ENCODE measurements at regions not wholly inside any gene's neighbourhood (a gene's known extent, or its start where the extent isn't known, plus 50 kb on each side); places are given as distances from the start of the nearest gene placed in this dataset.
"Not testable (repeated sequence)": the region's sequence is repeated elsewhere in the genome, so short reads cannot be mapped to it uniquely, and the experiment has no call there.

GRCh38 chr7:66464059-66464458 is 164.6 kb upstream of the KCTD7 start:
- in situ Hi-C loops (cut with HindIII; ENCODE audit: low pct_unique_long_range_greater_than_20kb, low sequenced_read_pairs) = no loop called here
- no peak for TF ChIP-seq JUND (IDR thresholded peaks at IDR 0.05; ENCODE audit: low read depth)
- no peak for DNase-seq (ENCODE audit: low read depth in 1 of 2, low spot score in 1 of 2)

DNA sequence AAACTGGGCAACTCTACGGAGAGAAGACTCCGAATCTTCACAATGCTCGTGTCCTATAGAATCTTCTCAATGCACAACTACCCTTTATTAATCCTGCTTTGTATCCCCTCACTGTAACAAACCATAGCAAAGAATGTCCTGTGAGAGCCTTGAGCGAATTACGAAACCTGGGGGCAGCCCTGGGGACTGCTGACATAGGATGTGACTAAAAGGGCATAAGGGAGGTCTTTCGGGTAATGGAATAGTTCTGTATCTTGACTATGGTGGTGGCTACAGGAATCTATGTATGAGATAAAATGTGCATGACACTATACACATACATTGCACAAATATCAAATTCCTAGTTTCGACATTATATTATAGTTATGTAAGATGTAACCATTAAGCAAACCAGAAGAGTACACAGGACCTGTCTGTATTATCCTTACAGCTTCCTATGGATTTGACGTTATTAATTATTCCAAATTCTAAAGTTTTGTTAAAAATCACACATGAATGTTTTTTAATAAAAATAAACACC is 162.5 kb upstream of the KCTD7 start:
- TF ChIP-seq JUND (IDR thresholded peaks at IDR 0.05; ENCODE audit: low read depth) = no peak
- no peak for DNase-seq (ENCODE audit: low read depth in 1 of 2, low spot score in 1 of 2)
- in situ Hi-C loops (cut with HindIII; ENCODE audit: low pct_unique_long_range_greater_than_20kb, low sequenced_read_pairs) = no loop called here

- in situ Hi-C loops (cut with HindIII; ENCODE audit: low pct_unique_long_range_greater_than_20kb, low sequenced_read_pairs) = no loop called here
- DNase-seq (ENCODE audit: low read depth in 1 of 2, low spot score in 1 of 2) = no peak
- TF ChIP-seq JUND (IDR thresholded peaks at IDR 0.05; ENCODE audit: low read depth) = no peak
Measured at GRCh38 chr7:66467887-66468286, 160.8 kb upstream of the KCTD7 start.

DNA sequence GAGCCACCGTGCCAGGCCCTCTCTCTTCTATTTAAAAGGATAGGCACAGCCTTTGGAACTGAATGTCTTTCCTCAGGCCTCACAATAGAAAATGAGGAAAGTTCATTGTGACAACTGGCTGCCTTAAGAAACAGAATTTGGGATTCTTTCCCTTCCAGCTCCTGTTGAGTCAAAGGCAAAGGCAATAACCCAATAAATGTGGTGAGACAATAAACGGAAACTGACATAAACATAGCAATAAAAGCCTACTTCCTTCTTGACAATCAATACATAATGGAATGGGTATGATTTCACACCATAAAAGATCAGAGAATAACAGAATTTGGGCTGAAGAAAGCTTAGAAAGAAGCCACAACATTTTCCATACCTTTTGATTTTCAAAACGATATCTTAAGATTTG is 155.6 kb upstream of the KCTD7 start:
- in situ Hi-C loops (cut with HindIII; ENCODE audit: low pct_unique_long_range_greater_than_20kb, low sequenced_read_pairs) = not testable (repeated sequence)

GRCh38 chr7:66474441-66474840 is 154.2 kb upstream of the KCTD7 start:
- in situ Hi-C loops (cut with HindIII; ENCODE audit: low pct_unique_long_range_greater_than_20kb, low sequenced_read_pairs) = no loop called here
- DNase-seq (ENCODE audit: low read depth in 1 of 2, low spot score in 1 of 2) = no peak
- no peak for TF ChIP-seq JUND (IDR thresholded peaks at IDR 0.05; ENCODE audit: low read depth)

More for the DNA sequence above, 155.6 kb upstream of the KCTD7 start:
- DNase-seq (ENCODE audit: low read depth in 1 of 2, low spot score in 1 of 2) = not testable (repeated sequence)

GRCh38 chr7:66476056-66476455 is 152.6 kb upstream of the KCTD7 start:
- DNase-seq (ENCODE audit: low read depth in 1 of 2, low spot score in 1 of 2); in situ Hi-C loops (cut with HindIII; ENCODE audit: low pct_unique_long_range_greater_than_20kb, low sequenced_read_pairs): not testable (repeated sequence)

DNA sequence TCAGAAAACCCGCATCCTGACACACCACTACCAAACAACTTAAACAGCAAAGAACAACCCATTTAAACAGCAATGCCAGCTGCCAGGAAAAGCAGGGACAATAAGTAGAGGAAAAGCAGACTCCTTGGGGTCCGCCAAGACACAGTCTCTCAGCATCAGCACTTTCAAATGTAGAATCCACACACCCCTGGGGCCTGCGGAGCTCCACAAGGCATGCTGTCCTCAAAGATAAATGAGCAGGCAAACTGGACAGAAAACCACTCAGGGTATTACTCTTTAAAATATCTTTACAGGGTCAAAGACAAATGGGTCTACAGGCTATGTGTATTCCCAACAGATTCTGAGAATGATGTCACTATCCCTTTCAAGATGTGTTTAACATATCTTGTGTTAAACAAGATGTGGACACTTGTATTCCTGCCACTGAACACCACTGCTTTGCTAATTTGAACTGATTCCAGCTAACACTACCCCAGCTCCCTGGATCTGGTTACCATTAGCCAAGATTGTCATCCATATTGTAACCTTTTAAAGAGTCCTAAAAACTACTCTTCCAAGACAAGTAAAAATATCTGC is 150.8 kb upstream of the KCTD7 start:
- DNase-seq (ENCODE audit: low read depth in 1 of 2, low spot score in 1 of 2); in situ Hi-C loops (cut with HindIII; ENCODE audit: low pct_unique_long_range_greater_than_20kb, low sequenced_read_pairs): not testable (repeated sequence)

- DNase-seq (ENCODE audit: low read depth in 1 of 2, low spot score in 1 of 2); in situ Hi-C loops (cut with HindIII; ENCODE audit: low pct_unique_long_range_greater_than_20kb, low sequenced_read_pairs): not testable (repeated sequence)
Measured at GRCh38 chr7:66481229-66481628, 147.5 kb upstream of the KCTD7 start.

DNA sequence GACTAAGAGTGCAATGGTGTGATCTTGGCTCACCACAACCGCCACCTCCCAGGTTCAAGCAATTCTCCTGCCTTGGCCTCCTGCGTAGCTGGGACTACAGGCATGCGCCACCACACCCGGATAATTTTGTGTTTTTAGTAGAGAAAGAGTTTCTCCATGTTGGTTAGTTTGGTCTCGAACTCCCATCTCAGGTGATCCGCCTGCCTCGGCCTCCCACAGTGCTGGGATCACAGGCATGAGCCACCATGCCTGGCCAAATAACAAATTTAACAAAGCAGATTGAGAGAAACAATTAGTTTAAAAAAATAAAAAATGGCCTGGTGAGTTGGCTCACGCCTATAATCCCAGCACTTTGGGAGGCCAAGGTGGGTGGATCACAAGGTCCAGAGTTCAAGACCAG is 139.6 kb upstream of the KCTD7 start:
- in situ Hi-C loops (cut with HindIII; ENCODE audit: low pct_unique_long_range_greater_than_20kb, low sequenced_read_pairs); DNase-seq (ENCODE audit: low read depth in 1 of 2, low spot score in 1 of 2): not testable (repeated sequence)

GRCh38 chr7:66489741-66490140 is 138.9 kb upstream of the KCTD7 start:
- DNase-seq (ENCODE audit: low read depth in 1 of 2, low spot score in 1 of 2); in situ Hi-C loops (cut with HindIII; ENCODE audit: low pct_unique_long_range_greater_than_20kb, low sequenced_read_pairs): not testable (repeated sequence)

- DNase-seq (ENCODE audit: low read depth in 1 of 2, low spot score in 1 of 2); in situ Hi-C loops (cut with HindIII; ENCODE audit: low pct_unique_long_range_greater_than_20kb, low sequenced_read_pairs): not testable (repeated sequence)
Measured at GRCh38 chr7:66490979-66491378, 137.7 kb upstream of the KCTD7 start.

GRCh38 chr7:66492405-66492804 is 136.3 kb upstream of the KCTD7 start:
- DNase-seq (ENCODE audit: low read depth in 1 of 2, low spot score in 1 of 2); in situ Hi-C loops (cut with HindIII; ENCODE audit: low pct_unique_long_range_greater_than_20kb, low sequenced_read_pairs): not testable (repeated sequence)

DNA sequence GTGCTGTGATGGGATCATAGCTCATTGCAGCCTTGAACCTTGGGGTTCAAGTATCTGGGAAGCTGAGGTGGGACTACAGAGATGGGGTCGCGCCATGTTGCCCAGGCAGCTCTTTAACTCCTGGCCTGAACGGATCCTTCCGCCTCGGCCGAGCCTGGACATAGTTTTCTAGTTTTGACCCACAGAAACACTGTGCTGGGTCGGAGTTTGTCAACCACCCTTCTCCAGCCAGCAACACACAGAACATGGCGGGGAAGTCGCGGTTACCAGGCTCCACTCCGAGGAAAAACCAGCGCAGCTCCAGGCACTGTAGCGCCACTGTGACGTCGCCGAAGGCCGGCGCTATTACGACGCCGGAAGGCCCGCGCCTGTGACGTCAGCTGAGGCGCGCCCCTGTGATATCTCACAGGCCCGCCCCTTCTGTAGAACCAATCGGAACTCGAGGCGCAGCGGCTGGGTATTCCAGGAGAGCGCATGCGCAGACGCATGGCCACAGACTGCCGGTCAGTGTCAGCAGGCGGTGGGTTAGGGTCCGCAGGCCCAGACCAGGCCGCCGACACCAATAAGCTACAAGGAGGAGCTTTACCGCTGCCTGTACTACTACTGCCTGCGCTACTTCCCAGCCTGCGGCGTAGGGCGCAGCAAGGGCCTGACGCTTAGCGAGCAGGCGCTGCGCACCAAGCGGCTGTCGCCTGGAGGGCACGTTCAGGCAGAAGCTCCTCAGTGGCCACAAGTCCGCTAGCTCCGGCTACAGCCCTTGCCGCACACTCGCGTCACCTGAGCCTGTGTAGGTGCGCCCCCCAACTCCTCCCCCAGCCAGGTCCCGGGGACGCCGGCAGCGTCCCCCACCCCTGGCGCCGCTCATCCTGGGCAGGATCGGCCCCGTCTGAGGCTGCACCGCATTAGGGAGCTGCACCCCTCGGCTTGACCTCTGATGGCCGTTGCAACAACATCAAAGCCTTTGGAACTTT is 135.2 kb upstream of the KCTD7 start:
- DNase-seq (ENCODE audit: low read depth in 1 of 2, low spot score in 1 of 2) = peak; percentile 99
- in situ Hi-C loops (cut with HindIII; ENCODE audit: low pct_unique_long_range_greater_than_20kb, low sequenced_read_pairs) = no loop called here
- TF ChIP-seq JUND (IDR thresholded peaks at IDR 0.05; ENCODE audit: low read depth) = no peak
